Neural cell (in vitro differentiated cells): ENCODE measurements at regions not wholly inside any gene's neighbourhood (a gene's known extent, or its start where the extent isn't known, plus 50 kb on each side); places are given as distances from the start of the nearest gene placed in this dataset.

ENCODE experiments used
- H2AFZ ChIP-seq: fragments of 200-600, 300-800 bp; sonication (generic), shearing (Covaris generic); 2 replicates; pipeline ENCODE4 v1.6.0; 2014; ENCODE audit warnings: low read depth, mild to moderate bottlenecking, antibody characterized with exemption, low read length, moderate library complexity
- H3F3A ChIP-seq: fragments of 200-600 bp; shearing (Covaris generic); 2 replicates; pipeline ENCODE4 v1.6.1; 2016; ENCODE audit warnings: mild to moderate bottlenecking, moderate library complexity, mixed read lengths, antibody characterized with exemption, low read length; ENCODE audit not compliant: insufficient read depth, poor library complexity, severe bottlenecking
- H3K27ac ChIP-seq: fragments of 200-600, 300-800 bp; sonication (generic), shearing (Covaris generic); 2 replicates; pipeline ENCODE4 v1.5.1; 2014; ENCODE audit warnings: mild to moderate bottlenecking, low read length, moderate library complexity
- H3K27me3 ChIP-seq: fragments of 300-800, 200-600 bp; sonication (generic), shearing (Covaris generic); 2 replicates; pipeline ENCODE4 v1.6.0; 2014; ENCODE audit warnings: mild to moderate bottlenecking, low read depth, low read length, moderate library complexity; ENCODE audit not compliant: insufficient read depth
- H3K36me3 ChIP-seq: fragments of 300-800, 200-600 bp; sonication (generic), shearing (Covaris generic); 2 replicates; pipeline ENCODE4 v1.5.1; 2014; ENCODE audit warnings: mild to moderate bottlenecking, antibody characterized with exemption, low read length, moderate library complexity; ENCODE audit not compliant: insufficient read depth
- H3K4me2 ChIP-seq: fragments of 300-800, 200-600 bp; sonication (generic), shearing (Covaris generic); 2 replicates; pipeline ENCODE4 v1.6.0; 2014; ENCODE audit warnings: mild to moderate bottlenecking, low read length
- H3K4me3 ChIP-seq: fragments of 300-800, 200-600 bp; sonication (generic), shearing (Covaris generic); 2 replicates; pipeline ENCODE4 v1.5.1; 2014; ENCODE audit warnings: mild to moderate bottlenecking, low read length, moderate library complexity
- H3K79me2 ChIP-seq: fragments of 200-600 bp; shearing (Covaris generic); replicated peaks from 2 replicates; pipeline ENCODE4 v1.6.0; 2014; ENCODE audit warnings: mild to moderate bottlenecking, low read length, moderate library complexity; ENCODE audit not compliant: insufficient read depth
- H3K9ac ChIP-seq: fragments of 300-800, 200-600 bp; sonication (generic), shearing (Covaris generic); 2 replicates; pipeline ENCODE4 v1.6.1; 2016; ENCODE audit warnings: mild to moderate bottlenecking, low read length, mixed read lengths
- H3K9me2 ChIP-seq: fragments of 200-600 bp; shearing (Covaris generic); 2 replicates; pipeline ENCODE4 v1.6.1; 2016; ENCODE audit warnings: mild to moderate bottlenecking, low read length, mixed read lengths; ENCODE audit not compliant: insufficient read depth
- H3K9me3 ChIP-seq: fragments of 200-600, 300-800 bp; sonication (generic), shearing (Covaris generic); 2 replicates; pipeline ENCODE4 v1.6.1; 2016; ENCODE audit warnings: mild to moderate bottlenecking, mixed run types, low read length, moderate library complexity, mixed read lengths
- H4K20me1 ChIP-seq: fragments of 200-600 bp; shearing (Covaris generic); 2 replicates; pipeline ENCODE4 v1.6.1; 2016; ENCODE audit warnings: mild to moderate bottlenecking, mixed run types; ENCODE audit not compliant: insufficient read depth
- EP300 ChIP-seq: fragments of 450-650 bp; conservative IDR thresholded peaks from 2 replicates; pipeline ENCODE4 v1.6.1; 2014; ENCODE audit warnings: antibody characterized with exemption, mild to moderate bottlenecking, moderate library complexity; ENCODE audit not compliant: poor library complexity, severe bottlenecking
- EZH2 ChIP-seq: fragments of 200-600, 300-800 bp; shearing (Covaris generic), sonication (generic); IDR thresholded peaks from 2 replicates; pipeline ENCODE4 v1.6.1; 2014; ENCODE audit warnings: antibody characterized with exemption, low read length, borderline replicate concordance, mild to moderate bottlenecking; ENCODE audit not compliant: insufficient read depth, poor library complexity, severe bottlenecking
- MXI1 ChIP-seq: fragments of 450-650 bp; conservative IDR thresholded peaks from 2 replicates; pipeline ENCODE4 v1.6.1; 2014; ENCODE audit warnings: antibody characterized with exemption, mild to moderate bottlenecking; ENCODE audit not compliant: poor library complexity, severe bottlenecking
- POLR2AphosphoS5 ChIP-seq: IDR thresholded peaks from 2 replicates; pipeline ENCODE4 v1.6.1; 2012
- RAD21 ChIP-seq: fragments of 450-650 bp; conservative IDR thresholded peaks from 2 replicates; pipeline ENCODE4 v1.6.1; 2014; ENCODE audit warnings: antibody characterized with exemption, mild to moderate bottlenecking, moderate library complexity
- SMC3 ChIP-seq: fragments of 450-650 bp; conservative IDR thresholded peaks from 2 replicates; pipeline ENCODE4 v1.6.1; 2014; ENCODE audit warnings: antibody characterized with exemption, mild to moderate bottlenecking, moderate library complexity; ENCODE audit not compliant: poor library complexity
- TAF1 ChIP-seq: IDR thresholded peaks from 2 replicates; pipeline ENCODE4 v1.6.1; 2012; ENCODE audit warnings: low read depth
- TF ChIP-seq, protein P1 (sequence below): IDR thresholded peaks from 2 replicates; pipeline ENCODE4 v1.6.1; 2012; ENCODE audit warnings: borderline replicate concordance
- TF ChIP-seq, protein P2 (sequence below): fragments of 450-650 bp; IDR thresholded peaks from 2 replicates; pipeline ENCODE4 v1.5.1; 2014; ENCODE audit warnings: antibody characterized with exemption, mild to moderate bottlenecking, moderate library complexity; ENCODE audit not compliant: poor library complexity, severe bottlenecking

DNA sequence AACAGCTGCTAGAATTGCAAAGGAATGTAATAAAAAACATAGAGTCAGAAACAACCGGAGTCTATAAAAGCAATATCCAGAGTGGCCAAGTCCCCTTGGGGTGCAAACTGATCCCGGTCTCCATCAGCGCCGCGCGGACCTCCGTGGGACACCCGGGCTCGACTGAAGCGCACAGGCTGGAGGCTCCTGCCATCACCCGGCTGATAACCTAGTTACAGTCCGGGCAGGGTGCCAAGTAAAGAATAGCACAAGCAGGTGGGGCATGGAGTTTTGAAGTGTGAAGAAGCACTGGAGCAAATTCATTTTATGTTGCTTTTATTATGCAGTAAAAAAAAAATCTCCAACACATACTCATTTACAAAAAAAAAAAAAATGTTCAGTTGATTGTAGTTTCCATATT lies 205.1 kb upstream of the GMDS start:
- Histone ChIP-seq H3K4me2 (no peak overlapping the region), H3K27me3 (no peaks in the 10 kb centered on the region), H2AFZ (no peak overlapping the region), H3K9me2 (no peaks in the 10 kb centered on the region), H3K9ac (no peak overlapping the region), H3K4me3 (no peak overlapping the region), H3K9me3 (no peaks in the 10 kb centered on the region), H4K20me1 (no peaks in the 10 kb centered on the region), H3K79me2 (no peaks in the 10 kb centered on the region), H3F3A (no peaks in the 10 kb centered on the region), H3K36me3 (no peaks in the 10 kb centered on the region), H3K27ac (no peak overlapping the region)
- TF ChIP-seq RAD21 (no peak), EP300 (no peak)

DNA sequence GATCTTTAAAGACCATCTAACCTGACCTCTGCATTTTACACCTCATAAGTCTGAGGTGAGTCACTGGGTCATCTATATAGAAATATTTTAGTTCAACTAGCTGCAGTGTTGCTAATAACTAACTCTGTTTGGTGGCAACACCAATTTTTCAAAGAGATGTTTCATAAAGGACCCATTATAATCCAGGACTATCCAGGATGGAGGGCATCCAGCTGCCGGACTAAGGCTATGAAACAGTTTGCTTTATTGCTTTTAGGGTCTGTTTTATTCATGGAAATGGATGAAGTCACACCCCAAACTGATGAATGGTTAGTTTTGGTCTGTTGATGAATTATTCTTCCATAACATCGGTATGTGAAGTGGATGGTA lies 204.2 kb upstream of the GMDS start:
- no peak overlapping the region for H2AFZ ChIP-seq
- TF ChIP-seq RAD21 (no peak), TAF1 (no peak), MXI1 (no peak), EZH2 (no peak), SMC3 (no peak), POLR2AphosphoS5 (no peak), EP300 (no peak)
- TF ChIP-seq, protein P1, sequence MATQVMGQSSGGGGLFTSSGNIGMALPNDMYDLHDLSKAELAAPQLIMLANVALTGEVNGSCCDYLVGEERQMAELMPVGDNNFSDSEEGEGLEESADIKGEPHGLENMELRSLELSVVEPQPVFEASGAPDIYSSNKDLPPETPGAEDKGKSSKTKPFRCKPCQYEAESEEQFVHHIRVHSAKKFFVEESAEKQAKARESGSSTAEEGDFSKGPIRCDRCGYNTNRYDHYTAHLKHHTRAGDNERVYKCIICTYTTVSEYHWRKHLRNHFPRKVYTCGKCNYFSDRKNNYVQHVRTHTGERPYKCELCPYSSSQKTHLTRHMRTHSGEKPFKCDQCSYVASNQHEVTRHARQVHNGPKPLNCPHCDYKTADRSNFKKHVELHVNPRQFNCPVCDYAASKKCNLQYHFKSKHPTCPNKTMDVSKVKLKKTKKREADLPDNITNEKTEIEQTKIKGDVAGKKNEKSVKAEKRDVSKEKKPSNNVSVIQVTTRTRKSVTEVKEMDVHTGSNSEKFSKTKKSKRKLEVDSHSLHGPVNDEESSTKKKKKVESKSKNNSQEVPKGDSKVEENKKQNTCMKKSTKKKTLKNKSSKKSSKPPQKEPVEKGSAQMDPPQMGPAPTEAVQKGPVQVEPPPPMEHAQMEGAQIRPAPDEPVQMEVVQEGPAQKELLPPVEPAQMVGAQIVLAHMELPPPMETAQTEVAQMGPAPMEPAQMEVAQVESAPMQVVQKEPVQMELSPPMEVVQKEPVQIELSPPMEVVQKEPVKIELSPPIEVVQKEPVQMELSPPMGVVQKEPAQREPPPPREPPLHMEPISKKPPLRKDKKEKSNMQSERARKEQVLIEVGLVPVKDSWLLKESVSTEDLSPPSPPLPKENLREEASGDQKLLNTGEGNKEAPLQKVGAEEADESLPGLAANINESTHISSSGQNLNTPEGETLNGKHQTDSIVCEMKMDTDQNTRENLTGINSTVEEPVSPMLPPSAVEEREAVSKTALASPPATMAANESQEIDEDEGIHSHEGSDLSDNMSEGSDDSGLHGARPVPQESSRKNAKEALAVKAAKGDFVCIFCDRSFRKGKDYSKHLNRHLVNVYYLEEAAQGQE, result no peak
- TF ChIP-seq, protein P2, sequence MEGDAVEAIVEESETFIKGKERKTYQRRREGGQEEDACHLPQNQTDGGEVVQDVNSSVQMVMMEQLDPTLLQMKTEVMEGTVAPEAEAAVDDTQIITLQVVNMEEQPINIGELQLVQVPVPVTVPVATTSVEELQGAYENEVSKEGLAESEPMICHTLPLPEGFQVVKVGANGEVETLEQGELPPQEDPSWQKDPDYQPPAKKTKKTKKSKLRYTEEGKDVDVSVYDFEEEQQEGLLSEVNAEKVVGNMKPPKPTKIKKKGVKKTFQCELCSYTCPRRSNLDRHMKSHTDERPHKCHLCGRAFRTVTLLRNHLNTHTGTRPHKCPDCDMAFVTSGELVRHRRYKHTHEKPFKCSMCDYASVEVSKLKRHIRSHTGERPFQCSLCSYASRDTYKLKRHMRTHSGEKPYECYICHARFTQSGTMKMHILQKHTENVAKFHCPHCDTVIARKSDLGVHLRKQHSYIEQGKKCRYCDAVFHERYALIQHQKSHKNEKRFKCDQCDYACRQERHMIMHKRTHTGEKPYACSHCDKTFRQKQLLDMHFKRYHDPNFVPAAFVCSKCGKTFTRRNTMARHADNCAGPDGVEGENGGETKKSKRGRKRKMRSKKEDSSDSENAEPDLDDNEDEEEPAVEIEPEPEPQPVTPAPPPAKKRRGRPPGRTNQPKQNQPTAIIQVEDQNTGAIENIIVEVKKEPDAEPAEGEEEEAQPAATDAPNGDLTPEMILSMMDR, result no peak
- no peaks in the 10 kb centered on the region for H4K20me1 ChIP-seq
- H3K4me2 ChIP-seq, result no peak overlapping the region
- no peaks in the 10 kb centered on the region for H3K9me3 ChIP-seq
- no peak overlapping the region for H3K4me3 ChIP-seq
- H3F3A ChIP-seq, result no peaks in the 10 kb centered on the region
- H3K27me3 ChIP-seq, result no peaks in the 10 kb centered on the region
- no peaks in the 10 kb centered on the region for H3K36me3 ChIP-seq
- no peaks in the 10 kb centered on the region for H3K79me2 ChIP-seq
- no peaks in the 10 kb centered on the region for H3K9me2 ChIP-seq
- no peak overlapping the region for H3K9ac ChIP-seq
- no peak overlapping the region for H3K27ac ChIP-seq

DNA sequence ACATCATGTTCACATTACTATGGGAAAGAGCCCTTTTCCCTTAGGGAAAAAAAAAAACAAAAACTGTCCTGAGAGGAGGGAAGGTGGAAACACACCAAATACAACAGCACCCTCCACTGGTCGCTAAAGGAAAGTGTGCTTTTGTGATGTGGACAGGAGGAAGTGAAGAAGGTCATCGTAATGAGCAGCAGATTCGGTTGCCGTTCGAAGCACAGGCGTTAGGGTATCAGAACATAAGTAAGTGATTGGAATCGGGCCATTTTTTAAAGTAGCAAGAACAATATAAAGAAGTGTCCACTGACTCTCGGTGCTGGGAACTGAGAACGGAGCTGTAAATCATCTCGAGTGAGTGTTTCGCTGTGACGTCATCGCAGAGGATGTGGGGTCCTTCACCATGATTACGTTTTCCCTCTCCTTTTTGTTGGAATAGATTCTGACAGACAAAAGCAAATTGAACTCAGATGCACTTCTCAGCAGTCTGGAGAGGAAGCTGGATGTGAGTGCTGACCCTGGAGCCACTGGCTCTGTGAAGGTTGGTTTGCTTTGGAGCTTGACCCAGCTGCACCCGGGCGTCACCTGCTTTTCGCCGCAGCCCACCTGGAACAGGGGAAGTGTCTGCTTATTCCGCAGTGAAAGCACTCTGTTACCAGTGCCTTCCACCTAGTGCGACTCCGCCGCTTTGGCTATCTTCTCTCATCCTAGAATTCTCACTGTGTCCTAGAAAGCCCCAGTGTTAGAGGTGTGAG lies 203.6 kb upstream of the GMDS start:
- Histone ChIP-seq H3K79me2 (no peaks in the 10 kb centered on the region), H3F3A (no peaks in the 10 kb centered on the region), H3K9ac (no peak overlapping the region), H3K4me2 (no peak overlapping the region), H2AFZ (no peak overlapping the region), H3K36me3 (no peaks in the 10 kb centered on the region), H3K27ac (no peak overlapping the region), H4K20me1 (no peaks in the 10 kb centered on the region), H3K9me3 (no peaks in the 10 kb centered on the region), H3K4me3 (no peak overlapping the region), H3K27me3 (no peaks in the 10 kb centered on the region), H3K9me2 (no peaks in the 10 kb centered on the region)
- TF ChIP-seq, protein P1, result no peak
- TF ChIP-seq, protein P2, result peak; percentile 44
- peak; percentile 31 for TF ChIP-seq RAD21
